ENCODE measurements at regions not wholly inside any gene's neighbourhood (a gene's known extent, or its start where the extent isn't known, plus 50 kb on each side); places are given as distances from the start of the nearest gene placed in this dataset.

GRCh38 chr20:20796766-20797440 lies 84.5 kb upstream of the RALGAPA2 start:
- Mint-ChIP-seq H3K4me1 (ENCODE audit: unreplicated experiment) (no peaks in the 10 kb centered on the region), H3K27ac (no peak overlapping the region), H3K27me3 (peaks cover 10% of the 10 kb centered on the region), H3K36me3 (no peaks in the 10 kb centered on the region), H3K9me3 (no peaks in the 10 kb centered on the region), H3K4me3 (no peak overlapping the region)
- TF ChIP-seq CTCF (conservative IDR thresholded peaks at IDR 0.05): no peak
- no peak for DNase-seq (ENCODE audit: extremely low spot score, unreplicated experiment)

GRCh38 chr20:20795721-20796120 lies 83.3 kb upstream of the RALGAPA2 start:
- DNase-seq (ENCODE audit: extremely low spot score, unreplicated experiment): no peak
- TF ChIP-seq CTCF (conservative IDR thresholded peaks at IDR 0.05): no peak

GRCh38 chr20:20795119-20795518 lies 82.7 kb upstream of the RALGAPA2 start:
- Mint-ChIP-seq H3K27ac (no peak overlapping the region), H3K4me3 (no peak overlapping the region), H3K36me3 (no peaks in the 10 kb centered on the region), H3K9me3 (no peaks in the 10 kb centered on the region), H3K4me1 (ENCODE audit: unreplicated experiment) (no peaks in the 10 kb centered on the region), H3K27me3 (peaks cover 10% of the 10 kb centered on the region)
- TF ChIP-seq CTCF (conservative IDR thresholded peaks at IDR 0.05): no peak
- DNase-seq (ENCODE audit: extremely low spot score, unreplicated experiment): no peak

More at GRCh38 chr20:20795721-20796120, 83.3 kb upstream of the RALGAPA2 start:
- no peak overlapping the region for H3K4me3 Mint-ChIP-seq
- H3K9me3 Mint-ChIP-seq: no peaks in the 10 kb centered on the region
- no peak overlapping the region for H3K27ac Mint-ChIP-seq
- H3K36me3 Mint-ChIP-seq: no peaks in the 10 kb centered on the region
- peaks cover 10% of the 10 kb centered on the region for H3K27me3 Mint-ChIP-seq
- H3K4me1 Mint-ChIP-seq (ENCODE audit: unreplicated experiment): no peaks in the 10 kb centered on the region

- Mint-ChIP-seq H3K27me3 (peaks cover 10% of the 10 kb centered on the region), H3K4me3 (no peak overlapping the region), H3K27ac (no peak overlapping the region), H3K9me3 (no peaks in the 10 kb centered on the region), H3K4me1 (ENCODE audit: unreplicated experiment) (no peaks in the 10 kb centered on the region), H3K36me3 (no peaks in the 10 kb centered on the region)
- DNase-seq (ENCODE audit: extremely low spot score, unreplicated experiment): no peak
- no peak for TF ChIP-seq CTCF (conservative IDR thresholded peaks at IDR 0.05)
These were observed 81.1 kb upstream of the RALGAPA2 start for GRCh38 chr20:20793591-20793990.

GRCh38 chr20:20791664-20792568 lies 79.5 kb upstream of the RALGAPA2 start:
- H3K27me3 Mint-ChIP-seq: peaks cover 10% of the 10 kb centered on the region
- H3K36me3 Mint-ChIP-seq: no peaks in the 10 kb centered on the region
- no peak for DNase-seq (ENCODE audit: extremely low spot score, unreplicated experiment)
- no peak overlapping the region for H3K4me3 Mint-ChIP-seq
- no peak overlapping the region for H3K27ac Mint-ChIP-seq
- TF ChIP-seq CTCF (conservative IDR thresholded peaks at IDR 0.05): no peak
- H3K9me3 Mint-ChIP-seq: no peaks in the 10 kb centered on the region
- no peaks in the 10 kb centered on the region for H3K4me1 Mint-ChIP-seq (ENCODE audit: unreplicated experiment)
